ENCODE measurements at regions not wholly inside any gene's neighbourhood (a gene's known extent, or its start where the extent isn't known, plus 50 kb on each side); places are given as distances from the start of the nearest gene placed in this dataset.

DNA sequence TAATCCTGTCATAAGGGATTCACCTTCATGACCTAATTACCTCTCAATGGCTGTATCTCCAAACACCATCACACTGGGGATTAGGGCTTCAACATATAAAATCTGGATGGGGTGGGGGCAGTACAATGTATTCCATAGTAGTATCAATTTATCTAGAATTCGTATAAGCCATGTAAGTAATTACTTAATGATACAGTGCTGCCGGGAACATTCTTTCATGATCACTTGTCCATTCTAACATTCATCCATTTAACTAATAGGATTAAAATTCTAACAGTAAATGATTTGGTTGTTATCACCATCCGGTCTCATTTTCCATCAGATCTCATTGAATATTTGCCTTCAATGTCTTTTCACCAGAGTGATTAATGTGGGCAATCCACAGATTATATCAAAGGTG, 1620.9 kb upstream of the TENM3 start:
- TF ChIP-seq, protein P1, sequence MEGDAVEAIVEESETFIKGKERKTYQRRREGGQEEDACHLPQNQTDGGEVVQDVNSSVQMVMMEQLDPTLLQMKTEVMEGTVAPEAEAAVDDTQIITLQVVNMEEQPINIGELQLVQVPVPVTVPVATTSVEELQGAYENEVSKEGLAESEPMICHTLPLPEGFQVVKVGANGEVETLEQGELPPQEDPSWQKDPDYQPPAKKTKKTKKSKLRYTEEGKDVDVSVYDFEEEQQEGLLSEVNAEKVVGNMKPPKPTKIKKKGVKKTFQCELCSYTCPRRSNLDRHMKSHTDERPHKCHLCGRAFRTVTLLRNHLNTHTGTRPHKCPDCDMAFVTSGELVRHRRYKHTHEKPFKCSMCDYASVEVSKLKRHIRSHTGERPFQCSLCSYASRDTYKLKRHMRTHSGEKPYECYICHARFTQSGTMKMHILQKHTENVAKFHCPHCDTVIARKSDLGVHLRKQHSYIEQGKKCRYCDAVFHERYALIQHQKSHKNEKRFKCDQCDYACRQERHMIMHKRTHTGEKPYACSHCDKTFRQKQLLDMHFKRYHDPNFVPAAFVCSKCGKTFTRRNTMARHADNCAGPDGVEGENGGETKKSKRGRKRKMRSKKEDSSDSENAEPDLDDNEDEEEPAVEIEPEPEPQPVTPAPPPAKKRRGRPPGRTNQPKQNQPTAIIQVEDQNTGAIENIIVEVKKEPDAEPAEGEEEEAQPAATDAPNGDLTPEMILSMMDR (conservative IDR thresholded peaks at IDR 0.05) = no peak
- no peak for TF ChIP-seq ZFX (IDR thresholded peaks at IDR 0.05)
- no peak overlapping the region for H3K27ac ChIP-seq

DNA sequence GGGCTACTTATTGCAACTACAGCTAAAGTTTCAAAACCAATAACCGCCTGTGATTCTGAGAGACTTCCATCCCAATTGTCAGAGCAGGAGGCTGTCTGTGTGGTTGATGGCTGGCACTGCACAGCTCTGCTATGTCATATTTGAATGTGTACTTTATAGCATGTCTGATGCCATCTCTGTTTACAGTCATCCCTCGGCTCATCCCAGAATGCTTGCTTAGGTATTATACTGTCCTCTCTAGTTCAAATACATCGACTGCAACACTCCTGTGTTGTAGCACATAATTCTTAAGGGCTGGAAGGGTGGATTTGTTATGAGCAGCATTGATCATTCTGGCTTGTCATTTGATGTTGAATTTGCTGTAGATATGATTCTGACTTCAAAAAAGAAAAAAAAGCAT, 1617.5 kb upstream of the TENM3 start:
- TF ChIP-seq, protein P1 (conservative IDR thresholded peaks at IDR 0.05) = no peak
- no peak for TF ChIP-seq ZFX (IDR thresholded peaks at IDR 0.05)

DNA sequence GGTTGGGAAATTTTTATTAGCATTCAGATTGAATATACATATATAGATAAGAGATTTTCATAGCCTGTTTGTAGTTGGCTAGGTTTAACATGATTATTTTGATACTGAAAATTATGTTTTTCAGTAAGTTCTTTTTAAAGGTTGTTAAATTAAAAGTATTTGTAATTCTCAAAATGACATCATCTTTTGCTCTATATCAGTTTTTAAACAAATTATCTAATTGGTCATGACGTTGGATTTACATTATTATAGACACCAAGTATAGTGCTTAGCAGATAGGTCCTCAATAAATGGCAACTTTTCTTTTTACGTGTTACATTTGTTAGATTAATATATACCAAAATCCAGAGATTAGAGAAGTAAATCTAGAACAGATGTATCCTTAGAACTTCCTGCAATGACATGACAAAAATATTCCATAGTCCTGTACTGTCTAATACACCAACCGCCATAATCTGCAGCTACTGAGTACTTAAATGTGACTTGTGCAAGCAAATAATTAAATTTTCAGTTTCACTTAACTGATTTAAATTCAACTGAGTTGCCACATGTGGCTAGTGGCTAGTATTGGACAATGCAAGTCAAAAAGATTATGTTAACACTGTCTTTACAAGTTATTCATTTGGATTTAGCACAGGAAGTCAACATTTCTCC, 1613.1 kb upstream of the TENM3 start:
- TF ChIP-seq, protein P1 (conservative IDR thresholded peaks at IDR 0.05) = no peak
- no peak for TF ChIP-seq ZFX (IDR thresholded peaks at IDR 0.05)

More for the DNA sequence above, 1617.5 kb upstream of the TENM3 start:
- H3K27ac ChIP-seq = no peak overlapping the region

DNA sequence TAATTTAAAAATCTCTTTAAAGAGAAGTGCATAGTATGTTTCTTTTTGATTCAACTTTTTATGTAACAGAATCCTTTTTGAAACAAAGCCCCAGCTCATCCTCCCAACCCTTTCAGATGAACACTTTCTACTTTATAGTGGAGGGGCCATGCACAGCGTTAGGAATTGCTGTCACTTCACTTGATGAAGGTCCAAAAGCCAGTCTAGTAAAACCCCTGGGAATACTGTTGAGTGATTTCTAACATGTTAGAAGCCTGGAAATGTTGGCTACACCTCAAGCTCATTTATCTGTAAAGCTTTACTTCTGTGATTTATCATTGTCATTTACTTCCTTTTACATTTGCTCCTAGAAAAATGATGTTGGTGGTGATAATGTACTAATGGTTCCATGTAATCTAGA, 1608.9 kb upstream of the TENM3 start:
- H3K27ac ChIP-seq = no peak overlapping the region
- TF ChIP-seq, protein P1 (conservative IDR thresholded peaks at IDR 0.05) = no peak
- TF ChIP-seq ZFX (IDR thresholded peaks at IDR 0.05) = no peak

More for the DNA sequence above, 1613.1 kb upstream of the TENM3 start:
- H3K27ac ChIP-seq = no peak overlapping the region

DNA sequence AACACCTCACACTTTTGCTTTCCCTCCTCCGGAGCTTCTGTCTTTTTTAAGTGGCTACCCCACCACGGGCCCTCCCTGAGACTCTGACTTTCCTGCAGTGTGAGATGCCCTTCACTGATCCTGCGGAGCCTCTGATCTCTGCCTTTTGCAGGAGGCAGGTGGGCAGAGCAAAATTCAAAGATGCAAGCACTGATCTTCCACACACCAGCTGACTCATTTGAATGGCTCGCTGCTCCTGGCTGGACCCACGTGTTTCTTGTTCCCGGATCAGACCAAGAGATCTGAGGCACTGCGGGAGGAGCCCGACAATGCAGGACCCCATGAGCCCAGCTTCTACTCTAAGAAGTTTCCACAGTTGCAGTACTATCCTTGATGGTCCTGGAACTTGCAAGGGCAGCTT, 1607.9 kb upstream of the TENM3 start:
- no peak overlapping the region for H3K27ac ChIP-seq
- TF ChIP-seq, protein P1 (conservative IDR thresholded peaks at IDR 0.05) = no peak
- no peak for TF ChIP-seq ZFX (IDR thresholded peaks at IDR 0.05)

DNA sequence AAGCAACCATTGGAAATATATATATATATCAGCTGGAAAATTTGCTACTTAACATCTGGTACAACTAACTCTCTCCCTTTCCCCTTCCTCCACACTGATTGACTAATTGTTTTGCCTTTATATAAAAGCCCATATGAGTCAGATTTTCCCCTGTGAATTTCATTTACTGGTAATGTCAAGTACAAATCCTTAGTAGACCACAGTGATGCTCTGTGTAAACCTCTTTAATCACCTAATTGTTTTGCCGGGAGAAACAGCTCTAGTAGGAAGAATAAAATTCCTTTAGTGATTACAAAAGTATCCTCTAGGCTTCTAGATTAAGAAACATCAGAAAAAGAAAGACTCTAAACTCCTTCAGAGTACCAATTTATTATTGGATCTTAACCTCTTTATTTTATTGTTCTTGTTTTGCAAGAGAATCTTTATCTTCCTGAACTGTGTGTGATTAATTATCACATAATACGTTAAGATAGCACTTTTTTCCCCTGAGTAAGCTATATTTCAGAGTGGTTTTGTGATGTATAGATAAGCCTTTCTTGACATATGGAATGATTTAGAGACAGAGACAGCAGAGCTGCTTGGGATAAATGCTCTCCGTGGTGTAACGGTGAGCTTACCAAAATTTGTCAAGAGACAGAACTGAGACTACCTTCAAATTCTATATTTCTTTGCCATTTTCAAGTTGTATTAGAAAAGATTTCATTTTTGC, 1606.4 kb upstream of the TENM3 start:
- TF ChIP-seq, protein P1 (conservative IDR thresholded peaks at IDR 0.05) = no peak
- TF ChIP-seq ZFX (IDR thresholded peaks at IDR 0.05) = no peak
- H3K27ac ChIP-seq = no peak overlapping the region

DNA sequence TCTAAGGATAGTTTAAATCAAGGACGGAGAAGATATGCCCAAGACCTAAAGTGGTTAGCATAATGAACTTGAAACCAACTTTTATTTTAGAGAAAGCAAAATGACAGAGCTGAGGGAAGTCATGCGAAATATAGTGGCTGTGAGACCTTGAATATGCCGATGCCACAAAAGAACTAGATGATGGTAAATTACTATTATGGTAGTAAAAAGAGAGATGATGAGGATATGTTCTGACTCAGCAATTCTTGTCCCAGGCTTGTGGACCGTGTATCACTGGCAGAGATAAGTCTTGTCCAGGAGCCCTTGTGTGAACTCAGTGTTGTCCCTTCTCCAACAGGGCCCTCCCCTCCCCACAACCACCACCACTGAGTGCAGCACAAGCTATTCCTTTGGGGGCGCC, 1605.6 kb upstream of the TENM3 start:
- no peak overlapping the region for H3K27ac ChIP-seq
- no peak for TF ChIP-seq ZFX (IDR thresholded peaks at IDR 0.05)
- TF ChIP-seq, protein P1 (conservative IDR thresholded peaks at IDR 0.05) = no peak

All from C4-2B (cell line).